ENCODE measurements at regions not wholly inside any gene's neighbourhood (a gene's known extent, or its start where the extent isn't known, plus 50 kb on each side); places are given as distances from the start of the nearest gene placed in this dataset.

GRCh38 chr18:46266473-46266872 lies 162.3 kb downstream of the HAUS1 start:
- no peaks in the 10 kb centered on the region for H3K27me3 ChIP-seq (replicated peaks in 1 of 7)
- intact Hi-C loops (cut with DNase I; ENCODE audit: low total_unique reads): no loop called here
- DNase-seq: no peak
- 89 to 97% (median 92%) methylated on average over 3 of the region's 3 CpGs for WGBS, 5 donors
- H3K36me3 ChIP-seq: peaks cover 0 to 73% (median 26%) of the 10 kb centered on the region in 6 donors
- H3K27ac ChIP-seq: no peak overlapping the region
- no peaks in the 10 kb centered on the region for H3K9me3 ChIP-seq
- no peak for TF ChIP-seq POLR2AphosphoS5 (IDR thresholded peaks at IDR 0.05)
- no peak for TF ChIP-seq CTCF (IDR thresholded peaks at IDR 0.05 in 8 of 11, conservative IDR thresholded peaks at IDR 0.05 in 3 of 11)
- TF ChIP-seq POLR2A (IDR thresholded peaks at IDR 0.05): no peak
- H3K4me1 ChIP-seq: peaks cover 0 to 19% (median 4%) of the 10 kb centered on the region in 6 donors
- no peak overlapping the region for H3K4me3 ChIP-seq

- no peak for DNase-seq
- 56 to 81% (median 69%) methylated on average over 2 of the region's 2 CpGs for WGBS, 5 donors
Measured at GRCh38 chr18:46268671-46269070, 164.5 kb downstream of the HAUS1 start.

GRCh38 chr18:46269275-46269674 lies 165.1 kb downstream of the HAUS1 start:
- 93 to 98% (median 95%) methylated on average over 1 of the region's 1 CpG for WGBS, 5 donors
- Histone ChIP-seq H3K27me3 (replicated peaks in 1 of 7) (no peaks in the 10 kb centered on the region), H3K9me3 (no peaks in the 10 kb centered on the region), H3K4me1 (peaks cover 0 to 2% (median 1%) of the 10 kb centered on the region in 6 donors), H3K4me3 (no peak overlapping the region), H3K36me3 (peaks cover 0 to 48% (median 10%) of the 10 kb centered on the region in 6 donors), H3K27ac (no peak overlapping the region)
- intact Hi-C loops (cut with DNase I; ENCODE audit: low total_unique reads): no loop called here
- DNase-seq: no peak
- TF ChIP-seq CTCF (IDR thresholded peaks at IDR 0.05 in 8 of 11, conservative IDR thresholded peaks at IDR 0.05 in 3 of 11) (no peak), POLR2AphosphoS5 (IDR thresholded peaks at IDR 0.05) (no peak), POLR2A (IDR thresholded peaks at IDR 0.05) (no peak)

More at GRCh38 chr18:46268671-46269070, 164.5 kb downstream of the HAUS1 start:
- H3K4me1 ChIP-seq: peaks cover 0 to 8% (median 3%) of the 10 kb centered on the region in 6 donors
- no peaks in the 10 kb centered on the region for H3K27me3 ChIP-seq (replicated peaks in 1 of 7)
- no peaks in the 10 kb centered on the region for H3K9me3 ChIP-seq
- TF ChIP-seq CTCF (IDR thresholded peaks at IDR 0.05 in 8 of 11, conservative IDR thresholded peaks at IDR 0.05 in 3 of 11) (no peak), POLR2AphosphoS5 (IDR thresholded peaks at IDR 0.05) (no peak), POLR2A (IDR thresholded peaks at IDR 0.05) (no peak)
- H3K27ac ChIP-seq: no peak overlapping the region
- intact Hi-C loops (cut with DNase I; ENCODE audit: low total_unique reads): no loop called here
- H3K4me3 ChIP-seq: no peak overlapping the region
- H3K36me3 ChIP-seq: peaks cover 0 to 54% (median 16%) of the 10 kb centered on the region in 6 donors

GRCh38 chr18:46271488-46271887 lies 167.3 kb downstream of the HAUS1 start:
- Histone ChIP-seq H3K36me3 (peaks cover 0 to 29% (median 0%) of the 10 kb centered on the region in 6 donors), H3K27me3 (replicated peaks in 1 of 7) (no peaks in the 10 kb centered on the region), H3K4me3 (no peak overlapping the region), H3K27ac (no peak overlapping the region), H3K4me1 (no peaks in the 10 kb centered on the region), H3K9me3 (no peaks in the 10 kb centered on the region)
- 86 to 94% (median 92%) methylated on average over 2 of the region's 2 CpGs for WGBS, 5 donors
- TF ChIP-seq POLR2A (IDR thresholded peaks at IDR 0.05) (no peak), CTCF (IDR thresholded peaks at IDR 0.05 in 8 of 11, conservative IDR thresholded peaks at IDR 0.05 in 3 of 11) (no peak), POLR2AphosphoS5 (IDR thresholded peaks at IDR 0.05) (no peak)
- intact Hi-C loops (cut with DNase I; ENCODE audit: low total_unique reads): no loop called here
- DNase-seq: no peak

Measured in spleen (tissue), 11 donors.